Inflammatory macrophage treated with lipopolysaccharide for 1 hour (primary cell): ENCODE measurements at regions not wholly inside any gene's neighbourhood (a gene's known extent, or its start where the extent isn't known, plus 50 kb on each side); places are given as distances from the start of the nearest gene placed in this dataset.

Source experiments
- DNase-seq, 2 donors: peaks; one replicate each; pipeline ENCODE4 v3.0.0-alpha.2; 2020 to 2022

DNA sequence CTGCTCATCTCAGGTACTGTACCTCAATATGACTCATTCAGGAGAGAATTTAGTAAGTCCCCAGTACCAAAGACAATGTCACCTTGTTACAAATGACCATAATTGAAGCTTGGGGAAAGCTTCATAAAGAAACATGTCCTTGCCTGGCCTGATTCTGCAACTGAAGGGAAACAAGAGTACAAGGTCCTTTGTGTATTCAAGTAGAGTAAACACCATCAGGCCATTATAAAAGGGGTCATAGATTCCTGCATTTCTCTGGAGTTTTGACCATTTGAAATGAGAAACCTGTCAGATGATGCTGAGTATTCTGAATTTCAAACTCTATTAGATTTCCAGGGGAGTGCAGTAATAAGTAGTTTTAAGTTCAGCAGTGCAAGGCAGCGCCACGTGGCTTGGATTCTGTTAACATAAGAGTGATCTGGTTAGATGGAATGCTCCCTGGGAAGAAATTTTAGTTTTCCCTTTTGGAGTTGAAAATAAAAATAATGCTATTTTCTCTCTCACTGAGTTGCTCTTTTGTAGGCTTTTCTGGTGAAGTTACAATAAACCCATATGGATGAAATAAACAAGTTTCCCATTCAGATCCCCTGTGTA, 1054.3 kb downstream of the EPHA7 start:
- no peak for DNase-seq

DNA sequence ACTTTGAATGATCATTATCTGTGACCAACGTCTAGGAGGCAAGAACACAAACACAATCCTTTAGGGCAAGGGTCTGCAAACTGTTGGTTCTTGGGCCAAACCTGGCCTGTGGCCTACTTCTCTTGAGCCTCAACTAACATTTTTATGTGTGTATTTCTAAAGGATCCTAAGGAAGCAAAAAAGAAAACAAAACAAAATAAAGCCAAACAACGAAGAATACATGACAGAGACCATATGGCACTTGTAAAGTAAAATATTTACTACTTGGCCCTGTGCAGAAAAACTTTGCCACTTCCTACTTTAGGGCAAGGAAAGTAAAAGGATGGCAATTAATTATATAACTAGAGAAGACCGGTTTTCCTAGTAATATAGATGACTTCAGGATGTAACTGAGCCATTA, 1056.2 kb downstream of the EPHA7 start:
- no peak for DNase-seq

DNA sequence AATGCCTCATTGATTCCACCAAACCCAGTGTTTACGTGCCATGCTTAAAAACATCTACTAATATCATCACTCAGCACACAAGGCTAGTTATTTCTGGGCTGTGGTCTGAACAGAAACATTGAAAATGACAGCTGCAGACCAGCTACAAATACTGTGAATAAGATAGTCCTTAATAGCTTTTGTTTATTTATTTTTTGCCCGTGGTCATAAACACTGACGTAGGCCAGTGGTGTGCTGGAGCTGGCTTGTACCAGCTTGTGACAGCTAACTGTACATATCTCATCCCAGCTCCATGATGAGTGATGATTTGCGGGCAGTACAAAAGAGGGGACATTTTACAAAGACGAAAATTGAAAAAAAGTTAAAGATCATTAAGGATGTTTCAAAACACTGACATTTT, 1057.0 kb downstream of the EPHA7 start:
- no peak for DNase-seq

DNA sequence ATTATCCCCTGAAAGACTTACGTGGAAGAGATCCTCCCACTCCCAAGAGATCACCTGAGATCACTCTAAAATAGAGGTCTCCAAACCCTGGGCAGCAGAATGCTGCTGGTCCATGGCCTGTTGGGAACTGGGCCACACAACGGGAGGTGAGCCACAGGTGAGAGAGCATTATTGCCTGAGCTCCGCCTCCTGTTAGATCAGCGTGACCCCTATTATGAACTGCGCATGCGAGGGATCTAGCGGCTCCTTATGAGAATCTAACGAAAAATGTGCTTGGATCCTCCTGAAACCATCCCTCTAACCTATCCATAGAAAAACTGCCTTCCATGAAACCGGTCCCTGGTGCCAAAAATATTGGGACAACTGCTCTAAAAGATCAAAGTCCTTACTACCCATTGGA, 1057.4 kb downstream of the EPHA7 start:
- no peak for DNase-seq

DNA sequence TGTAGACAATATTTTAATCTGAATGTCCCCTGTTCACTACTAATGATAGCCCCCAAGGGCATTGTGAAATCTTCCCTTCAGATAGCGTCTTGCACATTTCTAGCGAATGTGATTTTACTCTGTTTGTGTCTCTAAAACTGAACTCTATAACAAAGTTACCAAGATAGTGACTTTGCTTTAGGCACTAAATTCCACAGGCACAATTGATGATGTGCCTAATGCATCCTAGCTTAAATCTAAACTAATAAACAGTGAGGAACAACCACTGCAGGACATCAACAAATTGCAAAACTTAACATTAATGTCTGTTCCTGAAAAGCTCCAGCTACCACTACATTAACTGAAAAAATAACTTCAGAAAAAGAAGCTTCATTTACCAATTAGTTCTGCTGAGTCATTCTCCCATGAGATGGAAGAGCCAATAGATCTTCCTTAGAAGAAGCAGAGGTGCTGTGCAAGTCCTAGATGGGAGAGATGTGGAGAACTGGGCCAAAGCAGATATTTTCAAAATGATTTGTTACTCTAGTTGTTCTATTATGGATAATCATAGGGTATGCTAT, 1065.0 kb downstream of the EPHA7 start:
- DNase-seq: no peak

DNA sequence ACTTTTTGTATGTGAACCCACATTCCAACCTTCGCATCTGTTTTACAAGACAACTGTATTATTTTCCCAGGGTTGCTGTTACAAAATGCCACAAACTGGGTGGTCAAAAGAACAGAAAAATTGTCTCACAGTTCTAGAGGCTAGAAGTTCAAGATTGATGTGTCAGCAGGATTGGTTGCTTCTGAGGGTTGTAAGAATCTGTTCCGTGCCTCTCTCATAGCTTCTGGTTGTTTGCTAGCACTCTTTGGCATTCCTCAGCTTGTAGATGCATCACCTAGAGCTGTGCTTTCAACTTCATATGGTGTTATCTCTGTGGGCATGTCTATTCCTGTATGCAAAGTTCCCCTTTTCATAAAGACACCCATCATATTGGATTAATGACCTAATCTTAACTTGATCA, 1067.2 kb downstream of the EPHA7 start:
- no peak for DNase-seq

DNA sequence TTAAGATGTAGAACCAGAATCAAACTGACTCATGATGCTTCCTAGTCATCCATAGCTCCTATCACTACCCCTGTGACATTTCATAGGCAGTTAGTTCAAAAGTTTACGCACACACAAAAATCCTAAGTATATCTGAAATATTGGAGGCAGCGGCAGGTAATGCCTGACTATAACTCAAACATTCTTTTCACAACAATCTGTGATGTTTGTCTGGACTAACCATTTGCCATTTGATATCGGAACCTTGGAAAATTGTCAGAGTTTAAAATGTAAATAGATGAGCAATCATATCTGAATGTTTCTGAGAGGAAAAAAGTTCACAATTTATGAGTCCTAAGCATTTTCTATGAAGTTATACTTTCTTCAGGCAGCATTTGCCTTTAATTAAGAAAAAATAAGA, 1078.2 kb downstream of the EPHA7 start:
- no peak for DNase-seq

DNA sequence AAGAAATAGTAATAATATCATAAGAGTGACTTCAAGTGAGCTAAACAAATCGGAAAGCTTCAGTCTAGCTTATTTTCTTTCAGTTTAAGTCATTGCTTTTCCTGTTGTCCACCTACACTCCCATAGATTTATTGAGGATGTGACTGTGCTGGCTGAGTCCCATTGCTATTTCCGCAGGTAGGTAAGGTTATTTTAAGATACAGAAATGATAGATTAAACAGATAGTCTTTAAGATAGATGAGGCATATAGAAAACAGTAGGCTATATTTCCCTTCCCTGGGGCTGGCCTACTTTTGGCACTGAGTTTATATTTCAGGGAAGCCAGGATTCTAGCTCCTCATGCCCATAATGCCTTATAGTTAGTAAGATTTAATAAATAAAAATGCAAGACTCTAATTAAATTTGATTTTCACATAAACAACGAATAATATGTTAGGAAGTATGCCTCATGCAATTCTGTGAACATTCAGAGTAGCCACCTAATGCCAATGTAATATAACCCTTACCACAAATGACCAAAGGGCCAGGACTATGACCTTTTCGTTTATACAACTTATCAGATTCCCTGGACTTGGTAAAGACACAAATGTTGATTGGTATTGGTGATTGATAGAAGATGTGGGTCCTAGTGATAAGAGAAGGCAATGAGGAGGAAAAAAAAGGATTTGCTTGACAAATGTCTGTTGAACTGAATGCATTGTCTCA, 1079.3 kb downstream of the EPHA7 start:
- DNase-seq: no peak

DNA sequence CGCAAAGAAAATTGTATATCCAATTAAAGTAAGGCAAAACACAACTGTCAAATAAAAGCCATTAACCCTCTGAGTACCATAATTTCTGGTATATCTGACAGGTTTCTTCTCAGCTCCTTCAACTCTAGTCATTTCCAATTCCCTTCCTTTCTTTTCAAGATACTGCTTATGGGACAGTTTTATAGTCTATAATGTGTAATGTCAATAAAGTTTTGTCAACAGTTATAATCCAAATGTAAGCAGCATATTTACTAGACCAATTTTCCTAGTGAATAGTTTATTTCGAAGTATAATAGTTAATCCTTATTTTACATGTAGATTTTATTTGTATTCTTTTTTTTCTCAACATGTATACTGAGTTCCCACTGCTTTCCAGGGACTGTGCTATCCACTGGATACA, 1081.8 kb downstream of the EPHA7 start:
- no peak for DNase-seq

DNA sequence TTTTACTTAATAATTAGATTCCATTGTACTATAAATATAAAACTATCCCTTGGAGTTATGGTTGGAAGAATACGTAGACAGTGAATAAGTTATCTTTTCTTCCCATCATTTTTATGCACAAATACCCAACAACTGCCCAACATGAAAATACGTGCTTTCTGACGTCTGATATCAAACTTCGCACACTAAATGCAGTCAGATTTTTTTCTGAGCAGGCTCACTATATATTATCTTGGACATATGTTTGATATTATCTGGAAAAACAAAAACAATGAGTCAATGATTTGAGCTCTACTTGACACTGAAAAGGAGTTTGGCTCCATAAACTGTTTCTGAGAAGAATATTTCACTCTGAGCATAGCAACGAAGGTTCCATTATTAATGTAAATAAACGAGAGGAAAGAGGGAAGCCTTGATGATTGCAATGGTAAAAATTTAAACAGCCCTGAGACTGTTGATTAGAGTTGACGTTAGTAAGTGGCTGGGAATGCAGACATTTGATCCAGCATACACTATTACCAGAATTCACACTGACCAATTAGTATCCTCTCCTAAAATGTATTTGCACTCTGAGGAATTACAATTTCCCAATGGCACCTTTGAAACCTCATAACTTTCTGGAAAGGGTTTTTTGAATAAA, 1090.0 kb downstream of the EPHA7 start:
- DNase-seq: no peak

DNA sequence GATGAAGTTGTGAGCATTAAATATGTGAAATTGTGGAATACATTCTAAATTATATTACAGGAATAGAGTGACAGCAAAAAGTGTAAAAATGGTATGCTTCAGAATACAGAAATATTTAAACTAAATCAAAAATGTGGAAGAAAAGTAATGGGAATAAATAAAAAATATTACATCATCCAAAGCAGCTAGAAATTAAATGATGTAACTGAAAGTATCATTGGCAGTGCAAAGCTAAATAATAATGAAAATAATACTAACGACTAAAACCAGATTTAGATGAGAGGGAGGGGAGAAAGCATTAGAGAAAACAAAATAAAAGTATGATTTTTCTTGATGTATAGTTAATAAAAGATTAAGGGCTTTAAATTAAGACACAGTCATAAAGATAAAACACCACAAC, 1104.0 kb downstream of the EPHA7 start:
- no peak for DNase-seq

DNA sequence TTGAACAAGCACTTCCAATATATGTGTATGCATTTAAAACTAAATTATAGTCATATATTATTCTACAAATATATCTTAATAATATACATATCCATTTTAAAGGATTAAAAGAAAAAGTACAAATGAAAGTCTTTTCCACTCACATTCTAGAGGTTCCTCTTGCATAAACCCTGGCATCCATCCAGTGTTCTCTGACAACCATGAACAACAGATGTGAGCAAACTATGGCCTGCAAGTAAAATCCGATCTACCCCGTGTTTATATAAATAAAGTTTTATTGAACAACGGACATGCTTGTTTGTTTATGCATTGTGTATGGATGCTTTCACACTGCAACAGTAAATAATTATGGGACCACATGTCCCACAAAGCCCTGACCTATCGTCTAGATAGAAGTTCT, 1122.3 kb downstream of the EPHA7 start:
- DNase-seq: no peak

DNA sequence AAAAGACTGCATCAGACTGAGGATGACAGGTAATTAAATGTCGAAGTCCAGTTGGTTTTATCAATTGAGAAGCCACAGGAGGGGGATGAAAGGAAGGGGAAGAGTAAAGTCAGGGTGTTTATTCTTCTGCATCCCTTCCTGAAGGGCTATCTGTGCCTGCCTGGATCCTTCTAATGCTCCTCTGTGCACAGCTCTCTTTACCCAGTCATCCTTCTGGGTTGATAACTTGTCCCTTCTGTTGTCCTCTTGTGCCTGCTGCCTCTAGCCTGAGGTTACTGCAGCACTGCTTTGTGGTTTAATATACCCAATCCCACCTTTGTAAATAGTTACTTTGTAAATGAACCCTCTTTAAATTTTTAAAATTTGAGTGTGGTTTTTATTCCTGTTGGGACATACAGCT, 1127.3 kb downstream of the EPHA7 start:
- no peak for DNase-seq

DNA sequence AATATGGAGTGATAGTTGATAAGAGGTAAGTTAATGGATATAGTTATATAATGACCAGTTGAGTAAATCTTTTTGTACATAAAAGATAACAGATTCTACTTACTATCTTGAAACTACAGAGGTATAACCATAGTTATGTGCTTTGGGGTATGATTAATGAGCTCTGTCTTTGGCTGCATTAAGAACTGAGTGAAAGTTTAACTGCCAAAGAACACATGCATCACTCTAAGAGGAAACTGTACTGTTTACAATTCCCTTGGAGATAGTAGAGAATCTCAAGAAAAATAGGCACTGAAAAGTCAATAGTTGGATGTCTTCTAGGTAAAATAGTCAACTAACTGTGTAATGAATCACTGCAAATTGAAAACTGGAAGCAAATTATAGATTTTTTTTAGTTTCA, 1129.5 kb downstream of the EPHA7 start:
- DNase-seq: no peak

DNA sequence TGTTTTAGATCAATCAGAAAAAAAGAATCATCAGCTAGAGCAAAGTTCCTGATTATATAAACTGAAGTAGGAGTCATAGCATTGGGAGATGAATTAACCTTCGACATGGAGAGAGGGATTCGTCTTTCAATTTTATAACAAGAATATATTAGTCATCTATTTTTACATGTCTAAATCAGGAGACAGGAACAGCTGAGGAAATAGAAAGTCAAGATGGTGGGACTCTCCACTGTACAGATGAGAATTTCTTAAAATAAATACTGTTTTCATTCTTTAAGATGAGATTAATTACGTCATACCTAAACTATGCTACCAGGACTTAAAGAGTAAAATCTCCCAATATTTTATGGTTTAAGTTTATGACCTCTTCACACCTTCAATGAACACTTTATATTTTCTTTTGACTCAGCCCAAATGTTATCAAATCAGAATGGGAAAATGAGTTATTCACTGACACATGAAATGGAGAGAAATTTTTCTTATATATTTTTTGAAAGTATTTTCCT, 1137.7 kb downstream of the EPHA7 start:
- DNase-seq: no peak

DNA sequence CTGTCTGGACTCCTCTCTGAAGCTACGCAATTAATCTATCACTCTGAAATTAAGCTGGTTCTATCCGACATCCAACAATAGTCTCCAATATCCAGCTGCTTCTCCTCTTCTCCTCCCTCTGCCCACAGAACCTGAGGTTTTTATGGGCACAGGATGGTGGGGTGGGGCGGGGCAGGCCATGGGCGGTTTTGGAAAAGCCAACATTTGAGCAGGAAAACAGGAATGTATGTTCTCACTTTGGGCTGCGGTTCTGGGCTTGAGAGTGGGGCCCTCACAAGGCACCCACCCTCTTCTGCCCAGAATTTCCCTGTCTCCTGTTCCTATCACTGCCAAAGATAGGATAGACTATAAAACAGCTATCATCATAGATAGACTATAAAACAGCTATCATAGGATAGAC, 1144.2 kb downstream of the EPHA7 start:
- no peak for DNase-seq

DNA sequence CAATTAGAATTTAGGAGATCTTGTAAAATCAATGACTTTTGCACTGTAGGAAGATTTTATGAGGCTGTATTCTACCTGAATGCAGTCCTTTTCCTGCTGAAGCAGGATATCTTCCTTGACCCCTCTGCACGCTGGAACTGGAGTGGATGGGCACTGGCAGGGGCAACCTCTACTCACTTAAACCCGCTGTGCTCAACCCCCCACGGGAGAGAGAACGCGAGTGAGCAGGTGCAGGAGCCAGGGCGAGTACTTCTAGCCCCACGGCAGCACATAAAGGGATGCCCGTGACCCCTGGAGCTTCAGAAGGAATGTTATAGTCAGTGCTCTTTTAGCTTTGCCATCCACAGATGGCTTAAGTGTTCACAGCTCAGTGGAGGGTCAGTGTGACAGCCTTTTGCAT, 1144.8 kb downstream of the EPHA7 start:
- DNase-seq: no peak

DNA sequence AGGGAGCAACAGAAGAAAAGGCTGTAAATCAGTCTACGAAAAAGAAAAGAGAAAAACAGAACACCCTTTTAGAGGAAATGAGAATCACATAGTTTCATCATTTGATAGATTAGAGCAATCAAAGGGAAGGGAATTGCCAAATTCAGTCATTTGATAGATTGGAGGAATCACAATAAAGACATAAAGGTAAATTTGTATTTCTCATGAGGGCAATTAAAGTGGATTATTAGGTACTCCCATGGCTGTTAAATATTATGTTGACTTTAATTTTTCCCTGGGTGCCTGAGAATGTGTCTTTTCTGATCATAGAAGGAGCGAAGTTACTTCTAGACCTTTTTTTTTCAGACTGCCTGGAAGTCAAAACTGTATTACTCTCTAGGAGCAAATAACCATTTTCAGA, 1145.7 kb downstream of the EPHA7 start:
- DNase-seq: no peak

DNA sequence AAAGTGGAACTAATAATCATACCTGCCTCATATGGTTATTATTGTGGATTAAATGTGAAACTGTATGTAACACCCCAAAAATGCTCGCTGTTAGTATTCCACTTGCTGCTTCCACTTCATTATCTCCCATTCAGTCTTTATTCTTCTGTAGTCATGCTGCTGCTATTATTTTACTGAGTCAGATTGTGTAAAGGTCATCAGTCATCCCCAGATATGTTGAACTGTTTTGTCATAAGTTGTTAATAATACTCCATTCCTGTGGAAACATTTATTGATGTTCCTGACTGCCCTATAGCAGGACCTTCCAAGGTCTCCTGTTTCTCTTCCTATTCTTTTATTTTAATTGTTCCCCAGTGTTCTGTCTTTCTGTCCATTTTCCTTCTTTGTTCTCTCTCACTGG, 1148.3 kb downstream of the EPHA7 start:
- DNase-seq: no peak

DNA sequence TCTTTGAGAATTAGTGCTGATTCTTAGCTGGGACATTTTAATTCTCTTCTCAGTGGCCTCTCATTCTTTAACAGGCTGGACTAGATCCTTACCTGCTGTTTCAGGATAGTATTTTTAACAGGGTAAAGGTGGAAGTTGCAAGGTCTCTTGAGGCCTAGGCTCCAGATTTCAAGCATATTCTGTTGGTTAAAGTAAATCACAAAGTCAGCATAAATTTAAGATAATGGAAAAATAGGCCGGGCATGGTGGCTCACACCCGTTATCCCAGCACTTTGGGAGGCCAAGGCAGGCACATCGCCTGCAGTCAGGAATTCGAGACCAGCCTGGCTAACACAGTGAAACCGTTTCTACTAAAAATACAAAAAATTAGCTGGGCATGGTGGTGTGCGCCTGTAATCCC, 1149.0 kb downstream of the EPHA7 start:
- DNase-seq: no peak

DNA sequence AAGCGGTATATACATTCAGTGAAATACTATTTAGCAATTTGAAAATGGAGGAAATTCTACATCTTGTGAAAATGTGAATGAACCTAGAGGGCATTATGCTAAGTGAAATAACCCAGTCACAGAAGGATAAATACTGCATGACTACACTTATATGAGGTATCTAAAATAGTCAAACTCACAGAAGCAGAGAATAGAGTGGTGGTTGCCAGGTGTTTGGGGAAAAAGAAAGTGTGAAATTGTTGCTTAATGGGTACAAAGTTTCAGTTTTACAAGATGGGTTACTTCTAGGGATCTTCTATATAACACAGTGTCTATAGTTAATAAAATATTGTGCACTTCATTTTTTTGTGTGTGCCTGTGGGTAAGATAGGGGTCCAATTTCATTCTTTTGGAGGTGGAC, 1152.0 kb downstream of the EPHA7 start:
- no peak for DNase-seq

DNA sequence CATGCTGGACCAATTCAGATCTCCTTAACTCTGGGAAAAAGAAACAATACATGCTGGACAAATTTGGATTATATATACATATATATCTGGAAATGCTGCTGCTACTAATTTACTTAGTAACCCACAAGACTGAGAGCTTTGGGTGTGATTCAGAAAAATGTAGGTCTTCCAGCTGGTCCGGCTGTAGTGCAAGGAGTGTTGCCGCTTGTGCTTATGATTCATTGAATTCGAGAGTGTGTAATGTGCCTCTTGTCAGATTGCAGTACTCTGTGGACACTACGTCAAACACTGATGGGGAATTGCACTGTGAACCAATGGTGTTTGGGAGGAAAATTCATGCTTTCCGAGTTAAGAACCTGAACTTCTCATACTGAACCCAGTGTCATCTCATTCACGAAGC, 1155.5 kb downstream of the EPHA7 start:
- DNase-seq: no peak

DNA sequence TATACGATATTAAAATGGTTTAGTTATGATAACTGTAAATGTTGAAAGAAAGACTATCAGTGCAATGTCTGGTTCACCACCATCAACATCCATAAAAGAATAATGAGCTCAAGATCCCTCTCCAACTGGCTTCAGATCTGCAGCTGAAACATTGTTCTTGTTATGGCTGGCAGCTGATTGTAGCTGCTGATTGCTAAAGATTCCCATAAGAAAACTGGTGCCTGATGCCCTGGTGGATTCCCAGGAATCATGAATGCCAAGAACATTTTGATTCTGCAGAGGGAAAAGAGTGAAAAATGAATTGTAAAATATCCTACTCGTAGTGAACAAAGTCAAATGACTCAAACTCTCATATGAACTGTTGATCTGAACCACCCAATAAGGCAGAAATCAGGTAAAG, 1160.2 kb downstream of the EPHA7 start:
- no peak for DNase-seq

DNA sequence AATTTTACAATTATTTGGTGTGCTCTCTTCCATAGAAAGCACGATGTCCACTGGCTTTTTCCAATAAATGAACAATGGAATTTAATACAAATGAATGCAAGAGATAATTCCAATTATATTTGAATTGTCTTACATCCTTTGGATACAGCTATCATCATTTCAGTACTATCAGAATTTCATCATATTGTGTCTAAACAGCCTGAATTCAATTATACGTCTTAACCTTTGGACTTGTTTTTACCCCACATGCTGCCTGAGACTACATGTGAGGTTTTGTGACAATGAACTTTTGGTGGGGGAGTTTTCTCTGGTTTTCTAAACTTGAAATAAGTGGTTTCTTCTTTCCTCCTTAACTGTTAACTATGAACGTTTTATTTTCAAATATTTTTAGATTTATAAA, 1176.0 kb downstream of the EPHA7 start:
- DNase-seq: no peak
